Stimulated activated CD4-positive, alpha-beta T cell treated with anti-CD3 and anti-CD28 coated beads, Interleukin-4, amount 100 ng/mL, for 24 hours (primary cell): ENCODE measurements at regions not wholly inside any gene's neighbourhood (a gene's known extent, or its start where the extent isn't known, plus 50 kb on each side); places are given as distances from the start of the nearest gene placed in this dataset.

Experiments
- DNase-seq: peaks from one replicate; pipeline ENCODE4 v3.0.0-alpha.2; 2020

GRCh38 chr7:25368599-25369201 is 140.4 kb upstream of the NPVF start:
- DNase-seq = no peak

- DNase-seq = no peak
These were observed 141.5 kb upstream of the NPVF start for GRCh38 chr7:25369786-25370185.

GRCh38 chr7:25371972-25372371 is 143.7 kb upstream of the NPVF start:
- DNase-seq = no peak

- no peak for DNase-seq
These were observed 147.7 kb upstream of the NPVF start for GRCh38 chr7:25375805-25376600.

GRCh38 chr7:25379351-25380300 is 151.3 kb upstream of the NPVF start:
- no peak for DNase-seq

GRCh38 chr7:25381818-25382589 is 153.7 kb upstream of the NPVF start:
- DNase-seq = no peak

- no peak for DNase-seq
These were observed 154.6 kb upstream of the NPVF start for GRCh38 chr7:25382869-25383268.

- no peak for DNase-seq
These were observed 155.1 kb upstream of the NPVF start for GRCh38 chr7:25383402-25383801.

- no peak for DNase-seq
These were observed 156.7 kb upstream of the NPVF start for GRCh38 chr7:25384788-25385505.

- DNase-seq = no peak
These were observed 157.3 kb upstream of the NPVF start for GRCh38 chr7:25385506-25386136.

GRCh38 chr7:25386311-25386744 is 158.0 kb upstream of the NPVF start:
- no peak for DNase-seq

- DNase-seq = no peak
These were observed 160.4 kb upstream of the NPVF start for GRCh38 chr7:25388681-25389080.

GRCh38 chr7:25389489-25390106 is 161.3 kb upstream of the NPVF start:
- DNase-seq = no peak

- no peak for DNase-seq
These were observed 163.1 kb upstream of the NPVF start for GRCh38 chr7:25391295-25391861.

GRCh38 chr7:25391961-25392587 is 163.8 kb upstream of the NPVF start:
- no peak for DNase-seq

GRCh38 chr7:25392588-25393338 is 164.5 kb upstream of the NPVF start:
- no peak for DNase-seq

GRCh38 chr7:25395976-25396375 is 167.7 kb upstream of the NPVF start:
- DNase-seq = no peak

GRCh38 chr7:25396668-25397067 is 168.4 kb upstream of the NPVF start:
- no peak for DNase-seq

GRCh38 chr7:25398418-25398817 is 170.1 kb upstream of the NPVF start:
- DNase-seq = no peak
